HepG2 (cell line): ENCODE measurements at regions not wholly inside any gene's neighbourhood (a gene's known extent, or its start where the extent isn't known, plus 50 kb on each side); places are given as distances from the start of the nearest gene placed in this dataset.

Experiments used
- ATAC-seq: fragments of 200-7000 bp; cut with Tn5 transposase; 3 replicates; pipeline ENCODE4 v1.9.1; 2020; ENCODE audit warnings: mild to moderate bottlenecking, moderate library complexity
- BruUV-seq: library from RNA; stranded (reverse); fragments of 400-500 nt; replicated peaks from 2 replicates; lab custom pipeline; 2021; lab: Mats Ljungman, UMichigan
- CTCF ChIA-PET: fragments of 300-600 bp; formaldehyde crosslinking; extraction: SDS; loops from one replicate; lab custom pipeline; 2021; ENCODE audit warnings: low total read pairs, inconsistent platforms, low intra/inter-chr PET ratio; lab: Yijun Ruan, JAX
- POLR2A ChIA-PET: fragments of 350-600 bp; sonication (Branson Sonifier 250); formaldehyde crosslinking; loops from one replicate; lab custom pipeline; 2020; ENCODE audit warnings: antibody characterized with exemption, inconsistent platforms; lab: Yijun Ruan, JAX
- DNase-seq: peaks from one replicate; pipeline ENCODE4 v3.0.0-alpha.2; 2015; ENCODE audit warnings: low spot score
- FAIRE-seq: peaks from 3 replicates; lab custom pipeline; 2011; peaks lifted over from hg19 to GRCh38; lab: Jason Lieb, UNC
- H2AFZ ChIP-seq: one replicate; pipeline ENCODE4 v1.6.1; 2011; ENCODE audit warnings: low read length, inconsistent platforms
- H3K27ac ChIP-seq: fragments of 300-600 bp; 3 replicates; pipeline ENCODE4 v1.8.0; 2011; ENCODE audit warnings: mixed run types, mild to moderate bottlenecking, mixed read lengths, low read length, inconsistent platforms; ENCODE audit not compliant: insufficient read depth; ENCODE audit errors: extremely low read length
- H3K27me3 ChIP-seq, 2 experiments: fragments of 200-600 bp in 1 of 2; 2 replicates in 1 of 2; 3 replicates in 1 of 2; pipeline versions ENCODE4 v1.6.0 to v1.8.0; 2011; ENCODE audit warnings: low read length in 2 of 2, mild to moderate bottlenecking in 2 of 2, moderate library complexity in 2 of 2, inconsistent platforms in 1 of 2; ENCODE audit not compliant: insufficient read depth in 2 of 2, control insufficient read depth in 1 of 2
- H3K36me3 ChIP-seq, 2 experiments: fragments of 200-600 bp in 1 of 2; replicated peaks in 1 of 2; 2 replicates in 1 of 2; 3 replicates in 1 of 2; pipeline versions ENCODE4 v1.5.1 to v1.8.0; 2011; ENCODE audit warnings: low read length in 2 of 2, inconsistent platforms in 1 of 2; ENCODE audit not compliant: insufficient read depth in 2 of 2, control insufficient read depth in 1 of 2
- H3K4me1 ChIP-seq: 2 replicates; pipeline ENCODE4 v1.5.1; 2012; ENCODE audit warnings: low read length, inconsistent platforms; ENCODE audit not compliant: insufficient read depth
- H3K4me2 ChIP-seq: 2 replicates; pipeline ENCODE4 v1.6.0; 2011; ENCODE audit warnings: low read depth, low read length, inconsistent platforms
- H3K4me3 ChIP-seq, 3 experiments: fragments of 200-600 bp in 1 of 3; sonication (generic), shearing (Covaris generic) in 1 of 3; replicated peaks in 1 of 3; 2 replicates each; pipeline ENCODE4 v1.5.1; 2011 to 2016; ENCODE audit warnings: low read length in 3 of 3, inconsistent platforms in 2 of 3, low read depth in 2 of 3, mild to moderate bottlenecking in 2 of 3, control low read depth in 1 of 3, mixed read lengths in 1 of 3; ENCODE audit not compliant: insufficient read depth in 1 of 3
- H3K79me2 ChIP-seq: one replicate; pipeline ENCODE4 v1.6.1; 2011; ENCODE audit warnings: low read length, inconsistent platforms; ENCODE audit not compliant: insufficient read depth
- H3K9ac ChIP-seq: 2 replicates; pipeline ENCODE4 v1.6.0; 2011; ENCODE audit warnings: mild to moderate bottlenecking, low read depth, low read length, inconsistent platforms; ENCODE audit not compliant: insufficient read depth
- H3K9me3 ChIP-seq: 2 replicates; pipeline ENCODE4 v1.5.1; 2012; ENCODE audit warnings: mild to moderate bottlenecking, low read length
- H4K20me1 ChIP-seq: 2 replicates; pipeline ENCODE4 v1.6.0; 2011; ENCODE audit warnings: inconsistent platforms, mild to moderate bottlenecking, low read length, moderate library complexity; ENCODE audit not compliant: insufficient read depth
- HOXA3 ChIP-seq: sonication (generic); formaldehyde crosslinking; IDR thresholded peaks from 2 replicates; pipeline ENCODE4 v1.5.0; 2020; ENCODE audit warnings: missing genetic modification reagents
- IRF2 ChIP-seq: IDR thresholded peaks from 2 replicates; pipeline ENCODE4 v1.6.1; 2018; ENCODE audit warnings: missing genetic modification reagents, missing compliant biosample characterization
- JDP2 ChIP-seq: sonication (generic); formaldehyde crosslinking; IDR thresholded peaks from 2 replicates; pipeline ENCODE4 v1.8.1; 2022; ENCODE audit warnings: missing genetic modification reagents, borderline replicate concordance
- JUN ChIP-seq: sonication (generic); formaldehyde crosslinking; IDR thresholded peaks from 2 replicates; pipeline ENCODE4 v1.4.0; 2020; ENCODE audit warnings: mild to moderate bottlenecking, missing genetic modification reagents
- NPAS2 ChIP-seq: sonication (generic); formaldehyde crosslinking; IDR thresholded peaks from 2 replicates; pipeline ENCODE4 v1.8.0; 2022; ENCODE audit warnings: mild to moderate bottlenecking, missing genetic modification reagents, borderline replicate concordance
- PAF1 ChIP-seq: IDR thresholded peaks from 2 replicates; pipeline ENCODE4 v1.6.1; 2016; ENCODE audit warnings: missing genetic modification reagents, missing compliant biosample characterization
- REPIN1 ChIP-seq: sonication (generic); formaldehyde crosslinking; IDR thresholded peaks from 2 replicates; pipeline ENCODE4 v1.8.0; 2022; ENCODE audit warnings: missing genetic modification reagents, low read depth, mild to moderate bottlenecking, borderline replicate concordance
- STAT5B ChIP-seq: sonication (generic); formaldehyde crosslinking; IDR thresholded peaks from 2 replicates; pipeline ENCODE4 v1.4.0; 2020; ENCODE audit warnings: missing genetic modification reagents
- ZBTB21 ChIP-seq: sonication (generic); formaldehyde crosslinking; IDR thresholded peaks from 2 replicates; pipeline ENCODE4 v1.4.0; 2020; ENCODE audit warnings: missing genetic modification reagents
- ZNF329 ChIP-seq: sonication (generic); formaldehyde crosslinking; IDR thresholded peaks from 2 replicates; pipeline ENCODE4 v1.9.0; 2021; ENCODE audit warnings: low read depth, mild to moderate bottlenecking, missing genetic modification reagents
- ZNF331 ChIP-seq: sonication (generic); formaldehyde crosslinking; IDR thresholded peaks from 2 replicates; pipeline ENCODE4 v1.4.0; 2020; ENCODE audit warnings: missing genetic modification reagents
- ZNF468 ChIP-seq: sonication (generic); formaldehyde crosslinking; IDR thresholded peaks from 2 replicates; pipeline ENCODE4 v1.8.0; 2022; ENCODE audit warnings: mild to moderate bottlenecking, moderate library complexity, missing genetic modification reagents
- ZNF770 ChIP-seq: sonication (generic); formaldehyde crosslinking; IDR thresholded peaks from 2 replicates; pipeline ENCODE4 v1.5.0; 2020; ENCODE audit warnings: mild to moderate bottlenecking, missing genetic modification reagents
- WGBS: methylation state at CpG from one replicate; pipeline ENCODE4 v1.1.6; 2017; ENCODE audit warnings: low lambda C conversion rate; 5-methylcytosine and 5-hydroxymethylcytosine counted together
- in situ Hi-C: cut with HindIII; loops from 2 replicates; pipeline ENCODE4 v1.10.0; 2017; ENCODE audit warnings: low pct_unique_long_range_greater_than_20kb; ENCODE audit not compliant: extremely low pct_ligation_motif_present
- intact Hi-C: fragments of 100-400 bp; cut with micrococcal nuclease; formaldehyde crosslinking; loops from one replicate; pipeline ENCODE4 v1.10.0; 2022; ENCODE audit not compliant: unreplicated experiment

- FAIRE-seq, result no peak
- in situ Hi-C loops, result no loop called here
These were observed 306.7 kb upstream of the CDH18 start for GRCh38 chr5:20294696-20295095.

GRCh38 chr5:20291766-20292165 is 303.8 kb upstream of the CDH18 start:
- ATAC-seq (no peak), FAIRE-seq (no peak)
- Histone ChIP-seq H3K9me3 (no peaks in the 10 kb centered on the region), H3K9ac (no peak overlapping the region), H4K20me1 (no peaks in the 10 kb centered on the region), H3K4me3 (no peak overlapping the region), H3K4me1 (no peaks in the 10 kb centered on the region), H3K27ac (no peak overlapping the region), H3K27me3 (no peaks in the 10 kb centered on the region), H3K4me2 (no peak overlapping the region)
- intact Hi-C loops (no loop called here), in situ Hi-C loops (no loop called here)
- 1% methylated on average over 3 of the region's 3 CpGs for WGBS
- no TSS peak for BruUV-seq
- TF ChIP-seq STAT5B (no peak), IRF2 (CRISPR knock-in tag) (no peak)
- TF ChIP-seq, all 625 proteins: peak for 0
- Histone ChIP-seq H3K79me2 (no peaks in the 10 kb centered on the region), H2AFZ (no peak overlapping the region), H3K36me3 (no peaks in the 10 kb centered on the region)
- ChIA-PET POLR2A (no interaction called here), CTCF (no interaction called here)
- no peak for DNase-seq

More at GRCh38 chr5:20294696-20295095, 306.7 kb upstream of the CDH18 start:
- intact Hi-C loops, result no loop called here
- DNase-seq, result no peak
- Histone ChIP-seq H3K9ac (no peak overlapping the region), H3K9me3 (no peaks in the 10 kb centered on the region), H4K20me1 (no peaks in the 10 kb centered on the region), H3K36me3 (no peaks in the 10 kb centered on the region), H3K27me3 (no peaks in the 10 kb centered on the region), H3K79me2 (no peaks in the 10 kb centered on the region), H3K27ac (no peak overlapping the region), H3K4me3 (no peak overlapping the region), H3K4me1 (no peaks in the 10 kb centered on the region), H2AFZ (no peak overlapping the region), H3K4me2 (no peak overlapping the region)
- ChIA-PET POLR2A (no interaction called here), CTCF (no interaction called here)
- BruUV-seq, result no TSS peak
- TF ChIP-seq ZNF329 (CRISPR knock-in tag) (no peak), PAF1 (CRISPR knock-in tag) (no peak), ZNF331 (CRISPR knock-in tag) (no peak), JDP2 (CRISPR knock-in tag) (no peak), ZNF770 (CRISPR knock-in tag) (no peak), NPAS2 (CRISPR knock-in tag) (no peak), HOXA3 (CRISPR knock-in tag) (no peak), ZNF468 (CRISPR knock-in tag) (no peak), JUN (no peak), ZBTB21 (CRISPR knock-in tag) (no peak), REPIN1 (CRISPR knock-in tag) (no peak)
- ATAC-seq, result no peak
